NCI-H748 (cell line): ENCODE measurements at regions not wholly inside any gene's neighbourhood (a gene's known extent, or its start where the extent isn't known, plus 50 kb on each side); places are given as distances from the start of the nearest gene placed in this dataset.
A peak's percentile ranks its signal among the peaks of the same experiment; 100 is the strongest.

ENCODE experiments used
- DNase-seq: peaks from one replicate; lab custom pipeline; 2025; ENCODE audit not compliant: unreplicated experiment; lab: John Stamatoyannopoulos, UW

- DNase-seq = peak; percentile 95
Measured at GRCh38 chr17:73803964-73804435, 159.8 kb upstream of the SDK2 start.

GRCh38 chr17:73806768-73807167, 162.5 kb upstream of the SDK2 start:
- no peak for DNase-seq

GRCh38 chr17:73813201-73813600, 169.0 kb upstream of the SDK2 start:
- no peak for DNase-seq

- DNase-seq = peak; percentile 59
Measured at GRCh38 chr17:73814075-73814474, 169.8 kb upstream of the SDK2 start.

- DNase-seq = no peak
Measured at GRCh38 chr17:73815474-73815873, 171.2 kb upstream of the SDK2 start.

- DNase-seq = no peak
Measured at GRCh38 chr17:73819440-73820395, 175.5 kb upstream of the SDK2 start.

GRCh38 chr17:73820686-73821448, 176.6 kb upstream of the SDK2 start:
- peak; percentile 12 for DNase-seq

- DNase-seq = no peak
Measured at GRCh38 chr17:73821665-73822064, 177.4 kb upstream of the SDK2 start.

DNA sequence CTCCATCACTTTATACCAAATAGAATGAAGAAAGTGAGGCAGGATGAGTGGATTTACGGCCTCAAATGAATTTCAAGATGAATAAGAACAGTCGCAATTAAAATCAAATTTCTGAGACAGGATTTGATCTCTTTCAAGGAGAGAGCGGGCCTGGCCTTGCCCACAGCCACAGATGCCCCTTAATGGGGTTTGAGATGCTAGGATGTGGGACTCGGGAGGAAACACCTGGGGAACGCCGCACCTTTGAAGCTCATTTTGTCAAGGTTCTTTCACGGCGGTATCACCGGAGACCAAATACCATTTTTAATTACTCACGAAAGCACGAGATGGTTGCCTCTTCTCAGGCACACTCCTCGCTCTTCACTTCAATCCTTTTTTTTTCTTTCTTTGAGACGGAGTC, 178.1 kb upstream of the SDK2 start:
- DNase-seq = no peak

DNA sequence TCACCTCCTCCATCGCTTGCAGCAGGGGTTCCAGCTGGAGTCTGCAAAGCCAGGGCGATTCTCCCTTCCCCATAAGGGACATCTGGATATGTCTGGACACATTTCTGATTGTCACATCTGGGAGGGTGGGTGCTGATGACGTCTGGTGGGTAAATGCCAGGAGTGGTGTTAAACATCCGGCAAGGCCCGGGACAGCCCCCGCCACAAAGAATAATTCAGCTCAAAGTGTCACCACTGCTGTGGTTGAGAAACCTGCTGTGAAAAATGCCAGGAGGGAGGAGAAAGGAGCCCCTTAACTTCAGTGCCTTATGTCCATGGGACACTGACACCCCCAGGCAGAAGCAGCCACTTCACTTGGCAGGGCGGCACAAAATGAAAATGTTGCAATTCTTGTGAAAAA, 179.4 kb upstream of the SDK2 start:
- no peak for DNase-seq

- no peak for DNase-seq
Measured at GRCh38 chr17:73824321-73824720, 180.1 kb upstream of the SDK2 start.

GRCh38 chr17:73826181-73826871, 182.1 kb upstream of the SDK2 start:
- DNase-seq = no peak

GRCh38 chr17:73826872-73827228, 182.6 kb upstream of the SDK2 start:
- DNase-seq = no peak

DNA sequence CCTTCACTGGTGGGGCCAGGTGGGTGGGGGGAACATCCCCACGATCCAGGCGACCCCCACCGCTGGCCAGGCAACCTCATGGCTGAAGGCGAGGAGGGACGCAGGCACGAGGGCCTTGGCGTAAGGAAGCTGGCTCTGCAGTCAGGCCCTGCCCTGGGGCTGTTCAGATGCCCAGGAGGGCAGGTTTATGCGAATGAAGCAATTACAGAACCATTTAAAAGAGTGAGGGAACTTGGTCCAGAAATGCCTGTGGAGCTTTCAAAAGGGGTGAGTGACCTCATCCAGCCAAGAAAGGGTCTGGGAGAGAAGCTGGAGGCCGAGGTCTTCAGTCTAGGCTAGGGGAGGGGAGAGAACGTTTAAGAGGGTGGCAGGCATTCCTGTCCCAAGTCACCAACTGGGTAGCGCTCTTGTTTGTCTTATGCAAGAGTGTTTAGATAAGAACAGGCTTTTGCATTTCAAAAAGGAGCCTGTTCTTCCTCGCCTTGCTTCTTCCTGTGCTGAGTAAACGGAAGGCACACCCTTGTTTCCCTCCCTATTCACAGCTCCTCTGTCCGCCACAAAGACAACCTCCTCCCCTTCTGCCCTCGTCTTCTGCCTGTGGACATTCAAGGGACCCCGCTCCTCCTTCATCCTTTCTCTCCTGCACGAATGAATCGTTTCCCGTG, 183.5 kb upstream of the SDK2 start:
- peak; percentile 48 for DNase-seq

- no peak for DNase-seq
Measured at GRCh38 chr17:73829676-73830280, 185.5 kb upstream of the SDK2 start.

GRCh38 chr17:73831699-73832098, 187.5 kb upstream of the SDK2 start:
- no peak for DNase-seq

DNA sequence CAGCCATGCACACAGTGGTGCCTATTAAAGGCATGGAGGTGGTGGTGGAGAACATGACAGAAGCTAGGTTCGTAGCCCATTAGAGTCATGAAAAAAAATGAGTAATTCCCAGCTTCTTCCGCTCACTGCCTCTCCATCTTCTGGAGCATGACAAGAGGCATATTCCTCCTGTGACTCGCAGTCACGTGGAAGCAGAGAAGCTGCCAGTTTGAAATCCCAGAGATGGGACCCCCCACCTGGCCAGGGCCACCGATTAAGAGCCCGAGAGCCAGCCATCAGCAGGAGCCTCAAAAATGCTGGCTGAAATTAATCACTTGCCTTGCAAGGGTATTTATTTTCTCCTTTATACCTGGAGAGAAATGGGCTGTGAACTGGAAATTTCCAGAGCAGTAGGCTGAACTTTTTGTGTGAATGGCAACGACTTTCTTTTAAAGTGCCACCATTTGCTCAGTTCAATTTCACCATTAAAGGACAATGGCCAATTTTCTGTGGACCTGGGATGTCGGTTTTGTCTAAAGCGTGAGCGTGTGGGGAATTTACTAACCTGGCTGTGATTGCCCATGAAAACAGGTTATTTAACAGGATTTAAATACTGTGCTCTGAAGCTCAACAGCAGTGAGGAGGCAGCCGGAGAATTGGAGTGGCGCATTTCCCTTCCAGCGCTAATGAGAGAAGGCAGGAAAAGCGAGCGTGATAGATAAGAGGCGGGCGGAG, 189.7 kb upstream of the SDK2 start:
- peak; percentile 8 for DNase-seq

GRCh38 chr17:73834684-73835343, 190.6 kb upstream of the SDK2 start:
- DNase-seq = no peak

DNA sequence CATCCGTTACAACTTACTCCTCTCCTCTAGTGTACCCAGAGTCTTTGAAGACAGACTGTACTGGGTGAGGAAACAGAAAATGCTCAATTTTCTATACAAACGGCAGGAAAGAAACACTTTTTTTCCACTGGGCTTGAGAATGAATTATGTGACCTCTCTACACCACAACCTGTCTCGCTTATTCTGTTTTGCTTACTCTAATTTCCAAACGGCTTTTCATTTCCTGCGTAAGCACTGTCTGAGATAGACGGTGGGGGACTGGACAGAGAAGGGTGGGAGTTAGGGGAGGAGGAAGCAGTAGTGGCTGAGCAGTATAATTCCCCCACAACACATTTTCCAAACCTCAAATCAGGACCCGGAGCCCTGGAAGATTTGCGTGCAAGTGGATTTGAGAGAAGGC, 191.4 kb upstream of the SDK2 start:
- DNase-seq = no peak
